ENCODE measurements at regions not wholly inside any gene's neighbourhood (a gene's known extent, or its start where the extent isn't known, plus 50 kb on each side); places are given as distances from the start of the nearest gene placed in this dataset.

GRCh38 chr17:73870068-73870467 lies 225.8 kb upstream of the SDK2 start:
- Mint-ChIP-seq H3K4me1 (ENCODE audit: insufficient read depth, unreplicated experiment) (peaks cover 15% of the 10 kb centered on the region), H3K9me3 (ENCODE audit: unreplicated experiment) (no peaks in the 10 kb centered on the region), H3K27ac (ENCODE audit: low read depth, unreplicated experiment) (no peak overlapping the region), H3K27me3 (ENCODE audit: insufficient read depth, unreplicated experiment) (peaks cover 21% of the 10 kb centered on the region), H3K36me3 (ENCODE audit: insufficient read depth, unreplicated experiment) (no peaks in the 10 kb centered on the region), H3K4me3 (ENCODE audit: unreplicated experiment) (no peak overlapping the region)
- POLR2A ChIA-PET = no interaction called here
- CTCF ChIA-PET = no interaction called here
- intact Hi-C loops (cut with micrococcal nuclease) = no loop called here
- no peak for DNase-seq (ENCODE audit: unreplicated experiment)
- BruUV-seq (replicated peaks) = no TSS peak
- no peak for TF ChIP-seq CTCF (IDR thresholded peaks at IDR 0.05; ENCODE audit: unreplicated experiment)

GRCh38 chr17:73870473-73870872 lies 226.2 kb upstream of the SDK2 start:
- H3K4me1 Mint-ChIP-seq (ENCODE audit: insufficient read depth, unreplicated experiment) = peaks cover 17% of the 10 kb centered on the region
- CTCF ChIA-PET = no interaction called here
- intact Hi-C loops (cut with micrococcal nuclease) = no loop called here

GRCh38 chr17:73872816-73873215 lies 228.6 kb upstream of the SDK2 start:
- BruUV-seq (replicated peaks) = no TSS peak
- TF ChIP-seq CTCF (IDR thresholded peaks at IDR 0.05; ENCODE audit: unreplicated experiment) = no peak
- H3K9me3 Mint-ChIP-seq (ENCODE audit: unreplicated experiment) = no peaks in the 10 kb centered on the region
- no peak for DNase-seq (ENCODE audit: unreplicated experiment)
- POLR2A ChIA-PET = no interaction called here
- H3K4me3 Mint-ChIP-seq (ENCODE audit: unreplicated experiment) = no peak overlapping the region
- intact Hi-C loops (cut with micrococcal nuclease) = no loop called here
- no peaks in the 10 kb centered on the region for H3K36me3 Mint-ChIP-seq (ENCODE audit: insufficient read depth, unreplicated experiment)
- H3K27me3 Mint-ChIP-seq (ENCODE audit: insufficient read depth, unreplicated experiment) = peaks cover 36% of the 10 kb centered on the region
- H3K4me1 Mint-ChIP-seq (ENCODE audit: insufficient read depth, unreplicated experiment) = peaks cover 17% of the 10 kb centered on the region
- no peak overlapping the region for H3K27ac Mint-ChIP-seq (ENCODE audit: low read depth, unreplicated experiment)
- CTCF ChIA-PET = interaction anchor here (0.6 kb wide), 1 partner anchor 76 kb away, joined by 5 read pairs; no protein-coding TSS in a partner anchor

More at GRCh38 chr17:73870473-73870872, 226.2 kb upstream of the SDK2 start:
- Mint-ChIP-seq H3K36me3 (ENCODE audit: insufficient read depth, unreplicated experiment) (no peaks in the 10 kb centered on the region), H3K27me3 (ENCODE audit: insufficient read depth, unreplicated experiment) (peaks cover 21% of the 10 kb centered on the region), H3K9me3 (ENCODE audit: unreplicated experiment) (no peaks in the 10 kb centered on the region), H3K4me3 (ENCODE audit: unreplicated experiment) (no peak overlapping the region), H3K27ac (ENCODE audit: low read depth, unreplicated experiment) (no peak overlapping the region)
- POLR2A ChIA-PET = no interaction called here
- no peak for DNase-seq (ENCODE audit: unreplicated experiment)
- BruUV-seq (replicated peaks) = no TSS peak
- TF ChIP-seq CTCF (IDR thresholded peaks at IDR 0.05; ENCODE audit: unreplicated experiment) = no peak

- DNase-seq (ENCODE audit: unreplicated experiment) = peak; percentile 24
- H3K36me3 Mint-ChIP-seq (ENCODE audit: insufficient read depth, unreplicated experiment) = no peaks in the 10 kb centered on the region
- no TSS peak for BruUV-seq (replicated peaks)
- TF ChIP-seq CTCF (IDR thresholded peaks at IDR 0.05; ENCODE audit: unreplicated experiment) = no peak
- H3K4me1 Mint-ChIP-seq (ENCODE audit: insufficient read depth, unreplicated experiment) = peaks cover 17% of the 10 kb centered on the region
- H3K4me3 Mint-ChIP-seq (ENCODE audit: unreplicated experiment) = no peak overlapping the region
- H3K9me3 Mint-ChIP-seq (ENCODE audit: unreplicated experiment) = no peaks in the 10 kb centered on the region
- ChIA-PET POLR2A (no interaction called here), CTCF (interaction anchor here (0.6 to 1.0 kb wide), 2 partner anchors 227 to 605 kb away, joined by 3 read pairs; no protein-coding TSS in a partner anchor)
- no peak overlapping the region for H3K27ac Mint-ChIP-seq (ENCODE audit: low read depth, unreplicated experiment)
- intact Hi-C loops (cut with micrococcal nuclease) = no loop called here
- peaks cover 49% of the 10 kb centered on the region for H3K27me3 Mint-ChIP-seq (ENCODE audit: insufficient read depth, unreplicated experiment)
These were observed 229.9 kb upstream of the SDK2 start for GRCh38 chr17:73874008-73874720.
